HG03095 (cell line): ENCODE measurements at regions not wholly inside any gene's neighbourhood (a gene's known extent, or its start where the extent isn't known, plus 50 kb on each side); places are given as distances from the start of the nearest gene placed in this dataset.

Experiments
- ATAC-seq: cut with Tn5 transposase; IDR thresholded peaks from one replicate; pipeline ENCODE4 v1.9.1; 2021; ENCODE audit warnings: moderate library complexity; ENCODE audit not compliant: unreplicated experiment

DNA sequence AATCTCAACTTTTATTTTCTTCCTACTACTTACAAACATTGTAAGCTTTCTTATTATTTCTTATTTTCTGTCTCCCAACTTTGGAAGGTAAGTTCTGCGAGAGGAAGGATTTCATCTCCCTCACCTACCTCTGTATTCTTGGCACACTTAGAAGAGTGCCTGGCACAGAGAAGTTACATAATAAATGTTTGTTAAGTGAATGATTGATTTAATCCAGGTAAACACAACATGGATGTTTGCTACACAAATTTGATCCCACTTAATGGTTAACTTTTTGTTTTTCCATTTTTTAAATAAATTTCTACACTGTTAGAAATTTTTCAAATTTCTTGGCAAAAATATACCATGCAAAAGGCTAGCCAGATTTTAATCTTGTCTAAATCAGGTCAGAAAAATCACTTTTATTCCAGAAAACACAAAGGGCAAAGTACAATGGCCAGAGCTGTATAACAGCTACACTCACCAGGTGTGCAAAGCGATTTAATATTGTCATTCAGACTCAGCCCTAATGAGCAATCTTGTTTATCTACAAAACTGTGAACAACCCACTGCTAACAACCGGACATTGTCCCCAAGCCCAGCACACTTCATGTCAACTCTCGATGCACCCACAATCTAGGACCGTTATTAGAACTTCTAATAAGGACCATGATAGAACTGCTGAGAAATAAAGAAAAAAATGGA lies 222.1 kb upstream of the EEA1 start:
- no peak for ATAC-seq

DNA sequence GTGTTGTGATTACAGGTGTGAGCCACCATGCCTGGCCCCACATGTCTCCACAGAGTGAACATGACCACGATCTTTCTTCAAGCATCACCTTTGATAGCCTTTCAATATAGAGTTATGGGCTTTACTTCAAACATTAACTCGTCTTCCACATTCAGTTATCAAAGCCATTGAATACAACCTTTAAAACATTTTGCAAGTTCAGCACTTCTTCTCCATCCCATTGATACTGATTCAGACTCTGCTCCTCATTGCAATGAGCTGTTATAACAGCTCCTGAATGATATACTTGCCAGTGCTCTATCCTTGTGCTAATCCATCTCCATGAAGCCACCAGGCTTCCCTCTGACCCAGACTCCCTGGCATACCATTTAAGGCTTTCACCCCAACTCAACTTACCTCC lies 223.5 kb upstream of the EEA1 start:
- ATAC-seq: no peak

DNA sequence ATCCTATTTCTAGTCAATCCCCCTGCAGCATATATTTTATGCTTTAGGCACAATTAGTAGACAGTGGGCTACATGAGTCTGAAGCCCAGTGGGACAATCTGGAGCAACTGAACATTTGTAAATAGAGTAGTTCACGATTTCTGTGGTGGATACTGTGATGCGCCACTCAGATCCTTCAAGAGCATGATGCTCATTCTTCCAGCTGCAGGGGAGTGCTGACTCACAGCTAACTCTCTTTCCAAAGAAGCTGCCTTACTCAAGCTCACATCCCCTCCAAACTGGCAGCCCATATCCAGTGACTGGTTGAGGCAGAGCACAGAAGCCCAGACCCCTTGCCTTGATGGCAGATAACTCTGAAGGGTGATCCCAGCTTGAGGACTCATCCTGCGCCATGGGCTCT lies 224.2 kb upstream of the EEA1 start:
- ATAC-seq: no peak

DNA sequence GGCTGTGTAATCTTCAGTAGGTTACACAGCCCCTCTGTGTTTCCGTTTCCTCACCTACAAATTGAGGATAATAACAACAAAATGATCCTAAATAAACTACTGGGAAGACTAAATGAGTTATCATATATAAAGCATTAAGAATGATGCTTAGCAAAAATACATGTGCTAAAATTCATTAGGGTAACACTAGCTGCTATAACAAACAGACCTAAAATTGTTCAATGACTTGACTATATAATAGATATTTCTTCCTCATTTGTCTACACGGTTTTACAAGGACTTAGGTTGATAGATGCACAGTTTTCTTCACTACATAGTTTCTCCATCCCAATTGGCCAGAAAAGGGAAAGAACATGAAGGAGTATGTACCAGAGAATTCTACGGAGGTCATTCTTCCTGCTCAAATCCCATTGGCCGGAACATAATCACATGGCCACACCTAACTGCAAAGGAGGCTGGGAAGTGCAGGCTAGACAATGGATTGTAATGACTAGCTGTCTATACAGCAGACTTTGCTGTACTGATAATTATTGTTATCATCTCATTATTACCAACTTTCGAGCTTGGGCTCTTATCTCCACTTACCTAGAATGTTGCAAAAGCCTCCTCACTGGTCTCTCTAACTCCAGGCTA lies 223.5 kb upstream of the NUDT4 start:
- no peak for ATAC-seq

DNA sequence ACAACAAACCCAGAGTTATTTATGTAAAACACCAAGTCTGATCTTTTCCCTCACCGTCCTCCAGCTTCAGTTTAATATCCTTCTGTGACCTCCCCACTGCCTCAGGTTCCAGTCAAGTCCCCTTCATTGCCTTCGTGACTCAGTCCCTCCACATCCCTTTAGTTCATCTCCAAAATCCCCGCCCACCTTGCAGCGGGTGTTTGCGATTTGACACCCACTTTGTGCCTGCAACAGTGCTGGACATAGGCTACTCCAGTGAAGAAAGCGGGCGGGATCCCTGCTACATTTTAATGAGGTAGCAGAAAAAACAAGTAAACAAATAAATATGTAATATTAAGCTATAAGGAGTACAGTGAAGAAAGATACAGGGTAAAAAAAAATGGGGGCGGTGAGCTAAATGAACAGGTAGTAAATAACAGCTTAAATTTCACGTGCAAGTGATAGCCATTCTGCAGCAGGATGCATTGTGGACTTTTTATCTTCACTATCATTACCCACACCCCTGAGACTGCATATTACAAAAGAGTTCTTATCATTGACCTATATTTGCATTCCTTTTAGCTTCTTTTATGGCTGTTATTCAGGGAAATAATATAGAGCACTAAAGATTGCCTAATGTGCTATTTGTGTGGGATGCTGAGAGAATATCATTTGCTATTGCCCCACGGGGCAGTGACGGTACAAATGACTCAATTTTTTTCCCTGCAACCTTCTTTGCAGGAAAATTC lies 222.8 kb upstream of the NUDT4 start:
- ATAC-seq: no peak

DNA sequence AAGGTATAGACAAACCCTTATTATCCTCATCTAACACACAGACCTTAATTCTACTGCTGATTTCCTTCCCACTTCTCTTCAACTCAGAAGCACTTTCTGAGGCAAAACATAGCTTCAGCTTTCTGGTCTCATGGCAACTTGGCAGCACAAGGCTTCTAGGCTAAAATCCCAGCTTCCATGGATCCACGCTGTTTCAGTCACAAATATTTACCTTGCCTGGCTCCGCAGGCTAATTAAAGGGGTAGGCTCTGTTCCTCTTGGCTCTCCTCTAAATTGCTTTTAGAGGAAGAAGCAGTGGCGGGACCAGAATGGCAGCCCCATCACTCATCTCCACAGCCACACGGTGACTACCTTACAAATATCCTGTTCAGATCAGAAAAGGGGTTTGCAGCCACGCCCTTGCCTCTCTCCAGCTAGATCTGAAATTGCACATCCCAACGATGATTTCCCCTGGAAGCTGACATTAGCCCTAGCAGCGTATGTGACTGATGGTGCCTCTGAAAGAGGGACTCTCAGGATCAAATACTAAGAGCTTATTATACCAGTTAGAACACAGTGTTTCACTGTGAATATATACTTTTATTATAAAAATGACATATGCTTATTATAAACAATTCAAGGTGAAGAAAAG lies 221.5 kb upstream of the NUDT4 start:
- ATAC-seq: no peak

DNA sequence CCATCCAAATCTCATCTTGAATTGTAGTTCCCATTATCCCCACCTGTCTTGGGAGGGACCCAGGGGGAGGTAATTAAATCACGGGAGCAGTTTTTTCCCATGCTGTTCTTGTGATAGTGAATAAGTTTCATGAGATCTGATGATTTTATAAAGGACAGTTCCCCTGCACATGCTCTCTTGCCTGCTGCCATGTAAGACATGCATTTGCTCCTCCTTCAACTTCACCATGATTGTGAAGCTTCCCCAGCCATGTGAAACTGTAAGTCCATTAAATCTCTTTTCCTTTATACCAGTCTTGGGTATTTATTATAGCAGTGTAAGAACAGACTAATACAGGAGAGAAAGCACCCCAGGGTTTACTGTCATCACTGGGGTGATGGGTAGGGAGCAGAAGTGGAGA lies 220.4 kb upstream of the NUDT4 start:
- no peak for ATAC-seq

DNA sequence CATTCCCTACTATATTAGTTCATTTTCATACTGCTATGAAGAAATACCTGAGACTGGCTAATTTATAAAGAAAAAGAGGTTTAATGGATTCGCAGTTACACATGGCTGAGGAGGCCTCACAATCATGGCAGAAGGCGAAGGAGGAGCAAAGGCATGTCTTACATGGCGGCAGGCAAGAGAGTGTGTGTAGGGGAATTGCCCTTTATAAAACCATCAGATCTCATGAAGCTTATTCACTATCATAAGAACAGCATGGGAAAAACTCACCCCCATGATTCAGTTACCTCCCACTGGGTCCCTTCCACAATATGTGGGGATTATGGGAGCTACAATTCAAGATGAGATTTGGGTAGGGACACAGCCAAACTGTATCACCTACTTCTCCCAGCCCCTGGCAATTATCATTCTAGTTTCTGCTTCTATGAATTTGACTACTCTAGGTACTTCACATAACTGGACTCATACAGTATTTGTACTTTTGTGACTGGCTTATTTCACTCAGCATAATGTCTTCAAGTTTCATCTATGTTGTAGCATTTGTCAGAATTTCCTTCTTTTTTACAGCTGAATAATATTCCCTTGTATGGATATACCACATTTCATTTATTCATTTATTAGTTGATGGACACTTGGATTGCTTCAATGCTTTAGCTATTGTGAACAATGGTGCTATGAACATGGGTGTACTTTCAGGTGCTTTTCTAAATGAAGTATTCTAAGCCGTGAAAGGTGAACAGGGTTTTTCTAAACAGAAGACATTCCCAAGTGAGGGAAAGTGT lies 219.5 kb upstream of the NUDT4 start:
- no peak for ATAC-seq

DNA sequence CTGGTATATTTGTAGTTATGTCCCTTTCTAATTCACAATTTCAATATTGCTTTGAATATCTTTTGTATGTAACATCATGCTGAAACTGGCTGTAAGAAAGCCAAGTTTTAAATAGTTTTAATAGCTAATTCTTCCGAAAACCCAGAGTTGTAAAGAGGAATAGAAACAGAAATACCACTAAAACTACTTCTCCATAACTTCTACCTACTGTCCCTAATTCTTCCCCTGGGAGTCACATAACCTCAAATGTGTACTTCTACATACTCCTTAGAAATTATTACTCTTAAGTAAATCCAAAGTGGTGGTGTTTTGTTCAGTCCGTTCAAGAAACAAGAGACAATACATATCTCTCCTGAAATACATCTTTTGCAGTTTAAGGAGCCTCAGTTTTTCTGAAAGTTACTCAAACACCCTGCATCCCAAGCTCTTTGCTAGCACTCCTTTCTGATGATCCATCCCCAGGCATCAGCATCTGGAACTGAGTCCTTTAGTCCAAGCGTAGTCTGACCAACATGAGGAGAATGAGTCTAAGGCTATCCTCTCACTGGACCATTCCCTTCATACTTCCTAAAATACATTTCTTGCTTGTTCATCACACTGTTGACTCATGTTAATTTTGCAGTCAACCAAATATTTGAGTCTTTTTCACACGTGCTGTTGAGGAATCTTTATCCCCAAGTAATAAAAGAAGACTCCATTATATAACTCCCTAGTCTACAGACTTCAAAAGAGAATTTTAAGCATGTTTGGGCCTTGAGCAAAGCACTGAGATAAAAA lies 214.3 kb upstream of the NUDT4 start:
- ATAC-seq: no peak

DNA sequence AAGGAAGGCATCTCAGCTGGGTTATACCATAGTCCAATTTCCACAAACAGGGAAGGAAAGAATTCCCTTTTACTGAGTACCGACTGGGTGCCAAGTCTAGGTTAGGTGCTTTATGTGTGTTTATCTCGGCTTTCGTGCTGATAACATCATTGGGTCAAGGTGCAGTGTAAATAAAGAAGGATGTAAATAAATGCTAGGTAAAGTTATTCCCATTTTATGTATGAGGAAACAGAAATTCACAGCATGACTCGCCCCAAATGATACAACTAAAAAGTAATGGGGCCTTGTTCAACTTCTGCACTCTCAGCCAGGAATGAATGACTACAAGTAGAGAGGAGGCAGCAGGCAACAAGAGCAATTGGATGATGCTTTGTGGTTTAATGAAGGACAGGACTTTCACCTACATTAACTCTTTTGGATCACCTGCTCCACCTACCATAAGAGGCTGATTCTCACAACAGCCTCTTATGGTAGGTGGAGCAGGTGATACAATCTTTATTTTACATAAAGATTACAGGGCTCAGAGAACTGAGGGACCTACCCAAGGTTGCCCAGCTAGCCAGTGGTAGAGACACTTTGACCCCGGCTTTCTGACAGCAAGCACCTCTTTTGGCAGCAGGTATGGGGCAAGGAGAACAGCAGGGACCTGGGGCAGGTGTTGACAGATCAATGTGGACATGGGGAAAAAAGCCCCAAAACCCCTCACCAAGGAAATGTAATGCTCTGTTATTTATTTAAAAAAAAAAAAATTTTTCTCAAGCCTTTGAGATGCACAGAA lies 213.4 kb upstream of the NUDT4 start:
- ATAC-seq: no peak

DNA sequence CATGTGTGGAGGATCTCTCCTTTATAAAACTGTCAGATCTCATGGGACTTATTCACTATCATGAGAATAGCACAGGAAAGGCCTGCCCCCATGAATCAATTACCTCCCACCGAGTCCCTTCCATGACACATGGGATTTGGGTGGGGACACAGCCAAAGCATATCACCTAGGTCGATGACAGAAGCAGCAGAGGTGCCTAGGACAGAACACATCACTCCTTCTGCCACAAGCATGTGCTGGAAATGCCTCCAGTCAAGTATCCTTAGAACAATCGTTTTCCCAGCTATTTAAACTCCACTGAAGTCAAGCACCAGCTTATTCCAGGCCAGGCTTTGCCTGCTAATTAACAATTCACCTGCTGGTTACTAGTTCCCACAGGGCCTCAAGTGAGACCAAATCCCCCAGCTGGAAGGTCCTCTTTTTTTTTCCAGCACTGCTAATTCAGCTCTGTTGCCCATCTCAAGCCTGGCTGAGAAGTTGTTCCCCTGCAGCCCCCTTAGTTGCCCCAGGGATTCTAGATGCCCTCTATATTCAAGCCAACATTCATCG lies 212.3 kb upstream of the NUDT4 start:
- ATAC-seq: no peak

DNA sequence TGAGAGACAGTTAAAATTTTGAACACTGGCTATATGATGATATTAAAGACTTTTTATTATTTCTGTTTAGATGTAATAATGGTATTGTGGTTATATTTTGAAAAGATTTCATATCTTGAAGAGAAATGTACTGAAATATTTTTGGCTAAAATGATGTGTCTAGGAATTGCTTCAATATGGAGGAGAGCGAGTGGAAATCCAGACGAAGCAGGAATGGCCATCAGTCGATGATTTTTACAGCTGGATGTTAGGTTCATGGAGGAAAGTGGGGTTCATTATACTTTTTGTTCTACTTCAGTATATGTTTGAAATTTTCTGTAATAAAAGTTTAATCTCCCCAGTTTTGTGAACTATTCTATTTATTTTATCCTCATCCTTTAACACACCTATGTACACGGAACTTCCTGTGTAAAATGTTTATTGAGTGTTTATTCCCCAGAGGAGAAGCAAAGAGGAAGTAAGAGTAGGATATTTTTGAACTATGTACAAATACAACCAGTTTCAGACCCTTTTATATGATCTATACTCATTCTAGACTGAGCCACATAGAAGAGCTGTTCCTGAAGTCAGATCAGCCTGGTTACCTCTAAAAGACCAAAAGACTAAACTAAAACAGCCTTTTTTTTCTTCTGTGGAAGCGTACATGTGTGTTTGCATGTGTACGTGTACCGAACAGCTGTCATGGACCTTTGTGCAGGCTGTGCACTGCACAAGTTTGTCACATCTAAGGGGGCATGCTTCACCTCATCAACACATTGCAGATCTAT lies 211.0 kb upstream of the NUDT4 start:
- peak; percentile 71 for ATAC-seq

DNA sequence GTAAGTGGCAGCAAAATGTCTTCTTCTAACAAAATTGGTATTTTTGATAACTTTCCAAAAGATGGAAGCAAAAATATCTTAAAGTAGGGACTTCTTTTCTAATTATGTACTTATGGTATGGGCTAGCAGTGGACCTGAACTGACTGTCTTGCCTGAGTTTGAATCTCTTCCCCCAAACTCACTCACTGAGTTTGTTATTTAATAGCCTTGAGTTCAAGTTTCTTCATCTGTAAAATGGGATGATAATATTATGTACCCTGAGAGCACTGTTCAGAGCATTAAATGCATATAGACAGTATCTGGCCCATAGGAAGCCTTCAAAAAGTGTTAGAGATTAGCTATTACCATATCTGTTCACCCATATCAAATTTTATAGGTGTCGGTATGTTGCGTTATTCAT lies 210.4 kb upstream of the NUDT4 start:
- ATAC-seq: peak; percentile 3

DNA sequence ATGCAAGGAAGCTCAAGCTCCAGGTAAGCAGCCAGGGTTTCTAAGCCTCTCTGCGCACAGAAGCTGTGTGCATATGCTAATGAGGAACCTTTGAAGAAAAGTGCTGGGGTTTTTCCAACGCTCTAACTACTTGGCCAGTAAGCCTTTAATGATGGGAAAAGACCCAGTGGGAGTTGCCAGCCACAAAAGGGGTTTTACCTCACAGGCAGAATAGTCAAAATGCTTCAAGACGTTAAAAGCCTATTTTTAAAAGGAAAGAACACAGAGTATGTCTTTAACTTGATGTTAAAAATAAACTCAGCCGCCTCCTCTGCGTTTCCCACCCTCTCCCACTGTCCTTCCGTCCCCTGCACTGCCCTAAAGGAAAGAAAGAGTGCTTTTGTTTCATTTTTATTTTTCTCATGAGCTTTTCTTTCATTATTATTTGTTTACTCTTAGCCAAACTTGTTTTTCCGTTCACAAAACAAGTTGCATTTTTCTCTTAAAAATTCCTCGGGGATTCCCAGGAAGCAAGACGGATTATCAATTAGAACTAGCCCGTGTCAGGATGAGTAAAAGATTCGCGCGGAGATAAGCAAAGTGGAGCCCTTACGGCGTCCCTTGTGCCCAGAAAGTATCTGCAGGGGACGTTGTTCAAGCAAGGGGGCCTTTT lies 209.8 kb upstream of the NUDT4 start:
- ATAC-seq: peak; percentile 47

DNA sequence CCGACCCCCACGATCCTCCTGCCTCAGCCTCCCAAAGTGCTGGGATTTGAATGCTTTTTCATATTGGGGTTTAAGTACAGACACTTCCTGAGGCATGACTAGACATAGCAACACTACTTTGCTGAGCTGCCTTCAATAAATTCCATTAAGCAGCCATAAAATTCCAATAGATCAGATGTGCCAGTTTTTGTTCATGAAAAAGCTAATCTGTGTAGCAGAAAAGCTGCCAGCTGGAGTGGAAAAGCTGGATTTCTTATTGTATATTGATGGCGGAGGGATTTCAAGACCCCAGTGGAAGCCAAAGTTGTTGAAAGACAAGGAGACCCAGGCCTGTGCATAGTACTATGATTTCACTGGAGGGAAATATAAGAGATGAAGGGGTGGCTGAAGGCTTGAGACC lies 209.0 kb upstream of the NUDT4 start:
- no peak for ATAC-seq

DNA sequence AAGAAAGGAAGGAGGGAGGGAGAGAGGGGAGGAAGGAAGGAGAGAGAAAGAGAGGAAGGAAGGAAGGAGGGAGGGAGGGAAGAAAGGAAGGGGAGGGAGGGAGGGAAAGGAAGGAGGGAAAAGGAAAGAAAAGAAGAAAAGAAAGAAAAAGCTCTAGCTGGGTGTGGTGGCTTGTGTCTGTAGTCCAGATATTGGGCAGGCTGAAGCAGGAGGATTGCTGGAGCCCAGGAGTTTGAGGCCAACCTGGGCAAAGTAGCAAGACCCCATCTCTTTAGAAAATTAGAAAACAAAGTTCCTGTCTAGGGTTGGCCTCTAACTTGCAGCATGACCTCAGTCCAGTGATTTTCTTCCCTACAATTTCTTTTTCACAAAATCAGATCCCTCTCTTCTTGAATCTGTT lies 208.2 kb upstream of the NUDT4 start:
- no peak for ATAC-seq

DNA sequence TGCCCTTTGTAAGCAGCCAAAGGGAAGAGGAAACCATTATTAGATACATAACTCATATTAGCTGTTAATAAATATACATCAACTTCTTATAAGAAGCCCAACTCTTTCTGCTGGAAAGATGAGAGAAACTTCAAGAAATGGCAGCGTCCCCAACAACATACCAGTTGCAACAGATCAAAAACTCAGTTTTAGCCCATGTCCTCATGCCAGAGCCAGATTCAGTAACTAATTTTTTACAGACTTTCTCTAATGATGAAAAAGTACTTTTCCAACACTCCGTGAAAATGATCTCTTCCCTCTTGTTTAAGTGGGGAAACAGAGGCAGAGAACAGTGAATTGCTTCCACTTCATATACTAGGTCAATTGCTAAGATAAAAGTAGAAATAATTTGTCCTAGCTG lies 206.8 kb upstream of the NUDT4 start:
- no peak for ATAC-seq
